OCI-LY1 (cell line): ENCODE measurements at regions not wholly inside any gene's neighbourhood (a gene's known extent, or its start where the extent isn't known, plus 50 kb on each side); places are given as distances from the start of the nearest gene placed in this dataset.

ENCODE experiments used
- H2AFZ ChIP-seq: fragments of 200-600 bp; sonication (generic), shearing (Covaris generic); 2 replicates; pipeline ENCODE4 v1.6.0; 2014; ENCODE audit warnings: antibody characterized with exemption, mild to moderate bottlenecking, low read length
- H3F3A ChIP-seq: fragments of 200-600 bp; sonication (generic), shearing (Covaris generic); 2 replicates; pipeline ENCODE4 v1.6.0; 2014; ENCODE audit warnings: mild to moderate bottlenecking, antibody characterized with exemption, low read length, moderate library complexity; ENCODE audit not compliant: insufficient read depth
- H3K27ac ChIP-seq: fragments of 200-600 bp; sonication (generic); 2 replicates; pipeline ENCODE4 v1.5.1; 2014; ENCODE audit warnings: low read length, mixed run types, mild to moderate bottlenecking, low read depth; ENCODE audit not compliant: poor library complexity, severe bottlenecking
- H3K27me3 ChIP-seq: fragments of 200-600 bp; sonication (generic); 2 replicates; pipeline ENCODE4 v1.6.0; 2014; ENCODE audit warnings: antibody characterized with exemption, mild to moderate bottlenecking, low read length, moderate library complexity; ENCODE audit not compliant: insufficient read depth
- H3K36me3 ChIP-seq: fragments of 200-600 bp; sonication (generic); 2 replicates; pipeline ENCODE4 v1.6.1; 2014; ENCODE audit warnings: mild to moderate bottlenecking, antibody characterized with exemption, low read length, moderate library complexity, mixed read lengths; ENCODE audit not compliant: insufficient read depth
- H3K4me1 ChIP-seq: fragments of 200-600 bp; sonication (generic); 2 replicates; pipeline ENCODE4 v1.5.1; 2014; ENCODE audit warnings: mild to moderate bottlenecking, low read length, moderate library complexity; ENCODE audit not compliant: insufficient read depth, severe bottlenecking
- H3K4me2 ChIP-seq: fragments of 200-600 bp; sonication (generic), shearing (Covaris generic); 2 replicates; pipeline ENCODE4 v1.6.1; 2014; ENCODE audit warnings: low read length
- H3K4me3 ChIP-seq: fragments of 200-600 bp; sonication (generic); 2 replicates; pipeline ENCODE4 v1.5.1; 2014; ENCODE audit warnings: low read length, low read depth, mild to moderate bottlenecking, mixed read lengths; ENCODE audit not compliant: poor library complexity, severe bottlenecking
- H3K79me2 ChIP-seq: fragments of 200-600 bp; shearing (Covaris generic); 2 replicates; pipeline ENCODE4 v1.6.1; 2016; ENCODE audit warnings: mixed run types, low read length, mixed read lengths; ENCODE audit not compliant: insufficient read depth
- H3K9ac ChIP-seq: fragments of 200-600 bp; sonication (generic), shearing (Covaris generic); 2 replicates; pipeline ENCODE4 v1.6.1; 2014; ENCODE audit warnings: mild to moderate bottlenecking, low read length, mixed read lengths
- H3K9me2 ChIP-seq: fragments of 200-600 bp; sonication (generic), shearing (Covaris generic); 2 replicates; pipeline ENCODE4 v1.6.1; 2014; ENCODE audit warnings: low read depth, mild to moderate bottlenecking, low read length, mixed read lengths
- H3K9me3 ChIP-seq: fragments of 200-600 bp; shearing (Covaris generic); 2 replicates; pipeline ENCODE4 v1.6.1; 2014; ENCODE audit warnings: low read length, mixed read lengths
- H4K20me1 ChIP-seq: fragments of 200-600 bp; sonication (generic), shearing (Covaris generic); 2 replicates; pipeline ENCODE4 v1.6.0; 2016; ENCODE audit warnings: mild to moderate bottlenecking, low read length; ENCODE audit not compliant: insufficient read depth
- CTCF ChIP-seq: fragments of 200-600 bp; sonication (generic), shearing (Covaris generic); IDR thresholded peaks from 2 replicates; pipeline ENCODE4 v1.5.1; 2017; ENCODE audit warnings: mild to moderate bottlenecking, antibody characterized with exemption, low read length, moderate library complexity, mixed read lengths
- EZH2 ChIP-seq: fragments of 200-600 bp; sonication (generic), shearing (Covaris generic); IDR thresholded peaks from 2 replicates; pipeline ENCODE4 v1.8.0; 2017; ENCODE audit warnings: borderline replicate concordance, mixed run types, mild to moderate bottlenecking, antibody characterized with exemption, low read length, moderate library complexity, mixed read lengths

GRCh38 chr4:53671757-53672156 is 80.5 kb upstream of the LNX1 start:
- Histone ChIP-seq H3K9me3 (no peaks in the 10 kb centered on the region), H3K9ac (no peak overlapping the region), H3F3A (no peaks in the 10 kb centered on the region), H2AFZ (no peak overlapping the region), H3K79me2 (no peaks in the 10 kb centered on the region), H3K9me2 (no peaks in the 10 kb centered on the region), H4K20me1 (no peaks in the 10 kb centered on the region), H3K27me3 (no peaks in the 10 kb centered on the region), H3K4me1 (no peaks in the 10 kb centered on the region), H3K27ac (no peak overlapping the region), H3K36me3 (no peaks in the 10 kb centered on the region), H3K4me3 (no peak overlapping the region), H3K4me2 (no peak overlapping the region)
- TF ChIP-seq CTCF = no peak
- TF ChIP-seq EZH2 = no peak

- no peaks in the 10 kb centered on the region for H3F3A ChIP-seq
- no peak overlapping the region for H3K4me3 ChIP-seq
- H2AFZ ChIP-seq = no peak overlapping the region
- H3K4me2 ChIP-seq = no peak overlapping the region
- H3K9ac ChIP-seq = no peak overlapping the region
- H3K27me3 ChIP-seq = no peaks in the 10 kb centered on the region
- H3K27ac ChIP-seq = no peak overlapping the region
- no peaks in the 10 kb centered on the region for H3K4me1 ChIP-seq
- H4K20me1 ChIP-seq = no peaks in the 10 kb centered on the region
- no peaks in the 10 kb centered on the region for H3K9me2 ChIP-seq
- no peaks in the 10 kb centered on the region for H3K36me3 ChIP-seq
- H3K9me3 ChIP-seq = no peaks in the 10 kb centered on the region
- H3K79me2 ChIP-seq = no peaks in the 10 kb centered on the region
- TF ChIP-seq CTCF (no peak), EZH2 (no peak)
These were observed 68.5 kb upstream of the LNX1 start for GRCh38 chr4:53659737-53660136.

GRCh38 chr4:53659112-53659511 is 67.8 kb upstream of the LNX1 start:
- Histone ChIP-seq H3K27me3 (no peaks in the 10 kb centered on the region), H3K4me3 (no peak overlapping the region), H3F3A (no peaks in the 10 kb centered on the region), H3K36me3 (no peaks in the 10 kb centered on the region), H3K9me3 (no peaks in the 10 kb centered on the region), H3K4me1 (no peaks in the 10 kb centered on the region), H3K9ac (no peak overlapping the region), H4K20me1 (no peaks in the 10 kb centered on the region), H3K79me2 (no peaks in the 10 kb centered on the region), H3K9me2 (no peaks in the 10 kb centered on the region), H3K27ac (no peak overlapping the region), H2AFZ (no peak overlapping the region), H3K4me2 (no peak overlapping the region)
- TF ChIP-seq CTCF (no peak), EZH2 (no peak)
